ACHN (cell line): ENCODE measurements at regions not wholly inside any gene's neighbourhood (a gene's known extent, or its start where the extent isn't known, plus 50 kb on each side); places are given as distances from the start of the nearest gene placed in this dataset.

Experiments
- DNase-seq: peaks from one replicate; pipeline ENCODE4 v3.0.0-alpha.2; 2015
- in situ Hi-C: cut with HindIII; loops from 2 replicates; pipeline ENCODE4 v1.10.0; 2017; ENCODE audit warnings: low sequenced_read_pairs, low pct_ligation_motif_present, low pct_unique_long_range_greater_than_20kb

DNA sequence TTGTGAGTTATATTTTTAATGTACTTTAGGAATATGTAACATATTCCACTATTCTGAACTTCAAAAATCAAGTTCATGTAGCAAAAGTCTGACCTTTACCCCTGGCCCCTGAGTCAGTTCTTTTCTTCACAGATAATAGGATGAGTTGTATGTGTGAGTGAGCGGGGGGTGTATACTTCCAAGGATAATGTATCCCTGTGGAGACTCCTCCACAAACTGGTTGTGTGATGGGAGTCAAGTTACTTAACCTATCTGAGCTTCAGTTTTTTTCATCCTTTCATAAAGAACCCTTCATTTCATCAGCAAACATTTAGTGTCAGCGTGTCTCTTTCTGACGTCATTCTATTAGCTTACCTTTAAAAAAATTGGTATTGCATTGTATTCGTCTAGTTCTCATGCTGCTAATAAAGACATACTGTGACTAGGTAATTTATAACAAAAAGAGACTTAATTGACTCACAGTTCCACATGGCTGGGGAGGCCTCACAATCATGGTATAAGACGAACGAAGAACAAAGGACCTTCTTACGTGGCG lies 288.1 kb upstream of the GPC6 start:
- in situ Hi-C loops = no loop called here
- DNase-seq = no peak

DNA sequence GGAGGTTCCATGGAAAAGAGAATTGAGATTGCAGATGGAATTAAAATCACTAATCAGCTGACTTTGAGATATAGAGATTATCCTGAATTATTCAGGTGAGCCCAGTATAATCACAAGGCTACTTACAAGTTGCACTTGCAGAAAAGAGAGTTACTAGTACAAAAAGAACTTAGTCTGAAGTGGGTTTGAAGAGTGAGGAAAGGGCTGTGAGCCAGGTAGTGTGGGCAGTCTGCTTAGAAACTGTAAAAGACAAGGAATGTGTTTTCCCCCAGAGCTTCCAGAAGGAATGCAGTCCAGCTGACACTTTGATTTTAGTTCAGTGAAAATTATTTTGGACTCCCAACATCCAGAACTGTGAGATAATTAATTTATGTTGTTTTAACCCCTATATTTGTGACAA lies 285.4 kb upstream of the GPC6 start:
- in situ Hi-C loops = no loop called here
- DNase-seq = no peak

GRCh38 chr13:92947770-92948434 lies 278.7 kb upstream of the GPC6 start:
- no peak for DNase-seq
- in situ Hi-C loops = no loop called here

GRCh38 chr13:92950771-92951170 lies 275.8 kb upstream of the GPC6 start:
- in situ Hi-C loops = no loop called here
- no peak for DNase-seq

DNA sequence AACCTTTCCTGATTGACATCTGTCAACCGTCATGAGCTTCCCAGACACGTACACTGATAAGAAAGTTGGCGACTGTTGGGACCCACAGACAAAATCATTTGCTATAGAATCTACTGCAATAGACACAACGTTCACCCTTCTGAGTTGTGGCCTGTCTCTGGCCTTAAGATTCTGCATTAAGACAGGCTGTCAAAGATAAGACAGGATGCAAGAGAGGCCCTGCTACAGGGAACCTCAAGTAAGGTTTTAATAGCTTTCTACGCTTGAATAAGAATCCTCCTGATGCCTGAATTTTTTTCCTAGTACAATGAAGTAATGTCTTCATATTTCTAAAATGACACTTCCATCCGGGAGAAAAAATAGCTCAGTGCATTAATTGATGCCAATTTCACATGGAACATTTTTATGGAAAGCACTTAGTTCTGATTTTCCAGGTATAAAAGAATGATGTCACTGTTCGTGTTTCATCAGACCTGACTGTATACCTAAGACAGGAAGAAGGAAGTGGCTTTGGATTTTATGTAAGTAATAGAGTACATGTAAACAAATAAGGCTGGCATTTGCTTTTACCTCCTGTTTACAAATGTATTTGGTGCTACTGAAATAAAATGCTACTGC lies 275.2 kb upstream of the GPC6 start:
- DNase-seq = no peak
- in situ Hi-C loops = no loop called here

GRCh38 chr13:92952161-92952560 lies 274.4 kb upstream of the GPC6 start:
- in situ Hi-C loops = no loop called here

DNA sequence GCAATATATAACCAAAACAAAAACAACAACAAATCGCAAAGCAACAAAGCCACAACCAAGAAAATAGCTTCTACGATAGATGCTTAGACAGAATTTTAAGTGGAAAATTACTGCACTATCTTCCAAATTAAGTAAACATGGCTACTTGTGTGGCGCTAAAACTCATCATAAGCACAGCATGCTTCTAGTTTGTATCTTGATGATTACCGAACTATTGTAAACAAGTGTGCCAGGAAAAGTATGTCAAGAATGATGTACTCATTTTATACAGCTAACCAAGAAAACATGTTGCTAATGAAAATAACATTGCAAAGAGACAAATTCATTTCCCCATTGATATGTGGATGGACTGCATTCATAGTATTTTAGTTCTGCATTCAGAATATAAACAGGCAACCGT lies 271.9 kb upstream of the GPC6 start:
- in situ Hi-C loops = no loop called here
- DNase-seq = no peak

More at GRCh38 chr13:92952161-92952560, 274.4 kb upstream of the GPC6 start:
- no peak for DNase-seq

GRCh38 chr13:92959790-92960189 lies 266.8 kb upstream of the GPC6 start:
- in situ Hi-C loops = no loop called here
- DNase-seq = no peak

DNA sequence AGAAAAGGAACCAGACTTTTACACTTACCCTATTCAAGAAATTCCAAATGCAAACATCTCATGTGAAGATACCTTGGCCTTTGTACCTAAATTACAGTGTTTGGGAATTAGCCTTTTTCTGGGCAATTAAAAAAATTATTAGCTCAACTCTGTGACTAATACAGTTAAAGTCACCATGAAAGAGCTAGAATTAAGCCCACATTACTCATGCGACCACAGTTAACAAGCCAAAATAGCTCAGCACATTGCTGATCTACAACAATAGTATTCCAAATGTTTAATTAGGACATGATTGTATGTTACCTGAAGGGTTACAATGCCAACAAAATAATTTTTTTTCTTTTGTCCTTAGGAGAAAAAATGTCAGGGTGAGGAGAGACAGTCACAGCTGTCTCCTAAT lies 263.6 kb upstream of the GPC6 start:
- DNase-seq = no peak
- in situ Hi-C loops = no loop called here

DNA sequence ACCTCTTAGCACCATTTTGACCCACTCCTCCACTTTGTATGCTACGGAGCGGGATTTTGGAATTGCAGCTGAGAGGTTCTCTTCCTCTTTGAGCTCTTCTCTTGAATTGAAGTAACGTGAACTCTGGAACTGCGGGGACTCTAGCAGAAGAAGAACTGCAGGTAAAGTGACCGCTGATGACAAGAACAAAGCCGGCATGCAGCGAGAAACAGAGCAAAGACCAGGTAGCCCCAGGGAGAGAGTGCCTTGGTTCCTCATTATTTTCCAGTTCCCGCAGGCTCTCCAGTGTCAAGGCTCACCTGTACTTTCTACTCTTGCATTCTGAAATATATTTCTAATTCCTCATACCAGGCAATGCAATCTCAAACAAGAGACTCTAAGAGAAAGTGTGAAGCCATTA lies 260.3 kb upstream of the GPC6 start:
- no peak for DNase-seq
- in situ Hi-C loops = no loop called here

DNA sequence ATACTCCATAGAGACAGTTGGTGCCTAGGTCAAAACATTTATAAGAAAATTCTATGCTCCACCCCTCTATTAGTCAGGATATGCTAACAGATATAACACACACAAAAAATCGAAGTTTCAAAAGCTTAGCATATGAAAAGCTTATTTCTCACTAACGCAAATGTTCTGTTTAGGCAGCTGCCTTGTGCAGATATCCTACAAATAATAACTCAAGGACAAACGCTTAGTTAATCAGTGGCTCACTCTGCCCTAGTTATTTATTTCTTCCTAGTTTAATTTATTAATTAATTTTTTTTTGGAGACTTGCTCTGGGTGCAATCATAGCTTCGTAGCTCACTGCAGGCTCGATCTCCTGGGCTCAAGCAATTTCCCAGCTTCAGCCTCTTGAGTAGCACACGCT lies 259.7 kb upstream of the GPC6 start:
- in situ Hi-C loops = no loop called here
- DNase-seq = no peak

DNA sequence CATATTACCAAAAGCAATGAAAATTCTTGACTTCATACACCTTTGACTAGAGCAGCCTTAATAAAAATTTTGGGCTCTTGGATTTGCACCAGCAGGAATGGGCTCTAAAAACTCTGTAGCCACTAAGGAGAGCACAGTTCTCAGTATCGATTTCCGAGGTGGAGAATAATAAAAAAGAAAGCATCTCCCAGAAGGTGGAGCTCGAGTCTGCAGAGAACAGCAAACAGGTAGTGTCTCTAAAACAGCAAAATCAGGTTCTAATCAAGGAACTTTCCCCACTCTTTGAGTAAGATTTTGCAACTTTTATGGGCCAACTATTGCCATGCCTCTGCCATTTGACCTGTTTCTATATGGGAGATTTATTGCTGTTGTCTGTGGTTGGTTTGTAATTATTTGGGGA lies 258.7 kb upstream of the GPC6 start:
- DNase-seq = no peak
- in situ Hi-C loops = no loop called here

DNA sequence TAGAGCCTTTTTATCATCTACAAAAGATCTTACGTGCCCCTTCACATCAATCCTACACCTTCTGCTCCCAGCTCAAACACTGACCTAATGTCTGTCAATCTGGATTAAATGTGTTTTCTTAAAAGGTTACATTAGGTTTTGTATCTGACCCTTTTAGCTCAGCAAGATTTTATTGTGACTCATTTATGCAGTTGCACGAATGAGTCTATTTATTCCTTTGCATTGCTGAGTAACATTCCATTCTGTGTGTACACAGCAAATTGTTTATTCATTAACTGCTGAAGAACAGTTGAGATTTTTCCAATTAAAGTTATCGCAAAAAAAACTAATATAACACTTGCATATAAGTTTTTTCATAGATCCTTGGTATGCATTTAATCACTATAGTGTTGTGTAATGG lies 253.9 kb upstream of the GPC6 start:
- in situ Hi-C loops = no loop called here
- DNase-seq = no peak

GRCh38 chr13:92974905-92975429 lies 251.6 kb upstream of the GPC6 start:
- in situ Hi-C loops = no loop called here
- no peak for DNase-seq

- DNase-seq = no peak
- in situ Hi-C loops = no loop called here
Observed at GRCh38 chr13:92976657-92977056, 249.9 kb upstream of the GPC6 start.

DNA sequence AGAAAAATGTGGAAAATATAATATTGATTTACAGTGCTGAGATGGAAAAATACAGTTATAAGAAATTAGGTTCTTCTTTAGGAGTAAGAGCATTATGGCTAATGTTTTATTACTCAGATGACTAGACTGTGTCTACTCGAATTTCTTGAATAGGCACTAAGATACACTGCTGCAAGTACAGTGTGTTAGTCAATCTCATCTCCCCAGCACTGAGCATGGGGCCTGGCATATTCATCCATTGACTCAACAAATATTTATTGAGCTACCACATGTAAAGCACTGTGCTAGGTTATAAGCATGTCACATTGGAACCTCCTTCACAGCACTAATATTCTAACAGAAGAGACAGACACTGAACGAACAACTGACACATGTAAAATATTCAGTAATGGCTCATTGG lies 242.5 kb upstream of the GPC6 start:
- no peak for DNase-seq
- in situ Hi-C loops = no loop called here

DNA sequence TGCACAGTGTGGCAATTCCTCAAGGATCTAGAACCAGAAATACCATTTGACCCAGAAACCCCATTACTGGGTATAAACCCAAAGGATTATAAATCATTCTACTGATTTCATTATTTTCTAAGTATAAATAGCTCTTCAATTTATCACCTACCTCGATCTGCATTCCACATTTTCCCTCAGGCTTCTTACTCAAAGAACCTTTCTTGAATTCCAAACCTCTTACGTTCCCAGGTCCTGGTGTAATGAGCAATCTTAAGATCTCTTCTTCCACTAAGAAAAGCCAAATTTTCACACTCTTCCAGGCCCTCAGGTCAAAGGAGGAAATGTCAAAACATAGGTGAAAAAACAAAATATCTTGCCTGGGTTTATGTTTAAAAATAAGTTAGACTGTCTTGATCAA lies 237.3 kb upstream of the GPC6 start:
- in situ Hi-C loops = no loop called here
- no peak for DNase-seq

GRCh38 chr13:92991692-92992091 lies 234.9 kb upstream of the GPC6 start:
- no peak for DNase-seq
- in situ Hi-C loops = no loop called here

- no peak for DNase-seq
- in situ Hi-C loops = no loop called here
Observed at GRCh38 chr13:92994056-92994455, 232.6 kb upstream of the GPC6 start.

DNA sequence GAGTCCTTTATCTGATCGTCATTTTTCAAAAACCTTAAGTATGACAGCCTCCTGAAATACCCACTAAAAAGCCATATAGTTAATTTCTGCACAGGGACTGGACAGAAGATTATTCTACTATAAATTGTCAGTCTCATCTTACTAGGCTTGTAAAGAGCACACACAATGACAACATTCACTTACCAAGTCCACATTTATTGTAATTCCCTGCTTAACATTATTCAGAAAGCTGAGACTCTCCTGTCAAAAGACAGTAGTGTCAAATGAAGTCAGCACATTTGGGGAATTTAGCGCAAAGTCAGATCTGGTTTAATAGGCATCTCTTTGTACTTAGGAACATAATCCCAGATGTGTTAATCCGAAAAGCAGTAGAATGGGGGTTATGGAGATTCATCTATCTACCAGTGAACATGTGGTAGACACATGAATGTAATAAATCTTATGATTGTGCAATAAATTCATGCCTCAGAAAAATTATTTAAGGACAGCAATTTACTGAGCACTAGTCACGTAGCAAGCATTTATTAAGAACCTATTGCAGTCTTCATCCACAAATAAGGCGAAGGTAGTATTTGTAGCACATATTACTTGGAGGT lies 224.6 kb upstream of the GPC6 start:
- no peak for DNase-seq
- in situ Hi-C loops = no loop called here
